ENCODE measurements at regions not wholly inside any gene's neighbourhood (a gene's known extent, or its start where the extent isn't known, plus 50 kb on each side); places are given as distances from the start of the nearest gene placed in this dataset.

DNA sequence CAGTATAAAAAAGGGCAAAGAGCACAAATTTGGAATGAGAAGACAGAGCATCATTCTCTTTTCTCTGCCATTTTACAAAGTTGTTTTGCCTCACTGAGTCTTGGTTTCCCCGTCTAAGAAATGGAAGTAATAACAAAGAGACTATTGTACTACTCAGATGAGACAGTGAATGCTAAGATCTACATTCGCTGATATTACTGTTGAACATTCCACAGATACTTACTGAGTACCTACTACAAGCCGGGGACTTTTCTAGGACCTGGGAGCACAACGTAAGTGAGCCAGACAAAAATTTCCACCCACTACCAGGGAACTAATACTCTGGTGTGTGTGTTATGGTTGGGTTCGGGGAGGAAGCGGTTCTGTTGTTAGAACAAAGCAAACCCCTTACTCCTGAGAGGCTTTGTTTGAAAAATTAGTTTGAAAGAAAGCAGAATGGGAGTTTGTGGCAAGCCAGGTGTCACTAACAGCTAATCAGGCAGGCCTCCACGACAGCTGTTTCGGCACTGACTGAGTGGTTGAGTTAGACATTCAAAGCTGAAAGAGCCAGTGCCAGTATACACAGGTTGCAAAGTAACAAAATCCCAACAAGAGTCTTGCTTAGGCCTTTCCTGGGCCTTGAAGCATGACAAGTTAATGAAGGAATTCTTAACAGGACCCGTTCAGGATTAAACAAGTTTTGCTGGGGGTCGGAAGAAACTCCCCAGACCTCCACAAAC lies 458.3 kb downstream of the EDEM1 start:
- no peaks in the 10 kb centered on the region for H3K79me2 ChIP-seq (ENCODE audit: insufficient read depth, low read length)
- no peak for TF ChIP-seq EZH2phosphoT487 (conservative IDR thresholded peaks at IDR 0.05; ENCODE audit: low read length)
- H3K36me3 ChIP-seq (ENCODE audit: low read length) = no peaks in the 10 kb centered on the region
- no peak overlapping the region for H3K4me3 ChIP-seq (ENCODE audit: insufficient read depth, low read length, poor library complexity, severe bottlenecking)
- H3K4me2 ChIP-seq (ENCODE audit: low read depth, low read length, poor library complexity, severe bottlenecking) = no peak overlapping the region
- no peaks in the 10 kb centered on the region for H3F3A ChIP-seq (ENCODE audit: insufficient read depth)
- no peaks in the 10 kb centered on the region for H3K9me2 ChIP-seq (replicated peaks; ENCODE audit: insufficient read depth, low read length)
- H3K27me3 ChIP-seq (ENCODE audit: low read length) = no peaks in the 10 kb centered on the region
- no peak overlapping the region for H3K27ac ChIP-seq (ENCODE audit: low read depth, low read length)
- no peak overlapping the region for H2AFZ ChIP-seq (ENCODE audit: low read depth, low read length, severe bottlenecking)
- H3K9ac ChIP-seq (ENCODE audit: low read length) = no peak overlapping the region
- no peaks in the 10 kb centered on the region for H4K20me1 ChIP-seq (ENCODE audit: low read depth, low read length)
- no peaks in the 10 kb centered on the region for H3K9me3 ChIP-seq (ENCODE audit: insufficient read depth, low read length)

DNA sequence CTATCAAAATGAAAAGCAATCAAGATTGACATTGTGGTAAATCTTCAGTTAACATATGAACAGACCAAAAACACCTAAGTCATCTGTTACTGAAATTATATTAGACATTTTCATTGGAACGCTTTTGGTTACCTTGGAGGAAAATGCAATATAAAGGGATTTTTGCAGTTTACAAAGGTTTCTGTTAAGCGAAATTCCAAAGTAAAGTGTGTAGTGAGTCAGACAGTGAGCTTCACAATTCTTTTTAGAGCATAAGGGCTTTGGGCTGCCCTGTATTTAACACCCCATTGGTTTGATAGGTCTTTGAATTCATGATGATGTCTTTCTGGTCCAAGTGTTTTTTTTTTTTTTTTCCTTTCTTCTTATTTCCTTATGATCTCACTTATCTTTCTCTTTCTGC lies 462.8 kb downstream of the EDEM1 start:
- H3K27ac ChIP-seq (ENCODE audit: low read depth, low read length) = no peak overlapping the region
- no peaks in the 10 kb centered on the region for H4K20me1 ChIP-seq (ENCODE audit: low read depth, low read length)
- H3K79me2 ChIP-seq (ENCODE audit: insufficient read depth, low read length) = no peaks in the 10 kb centered on the region
- H3K36me3 ChIP-seq (ENCODE audit: low read length) = no peaks in the 10 kb centered on the region
- no peaks in the 10 kb centered on the region for H3F3A ChIP-seq (ENCODE audit: insufficient read depth)
- TF ChIP-seq CTCF (IDR thresholded peaks at IDR 0.05; ENCODE audit: insufficient read depth, low read length, poor library complexity, severe bottlenecking) (no peak), EZH2phosphoT487 (conservative IDR thresholded peaks at IDR 0.05; ENCODE audit: low read length) (no peak)
- no peaks in the 10 kb centered on the region for H3K9me3 ChIP-seq (ENCODE audit: insufficient read depth, low read length)
- no peak overlapping the region for H2AFZ ChIP-seq (ENCODE audit: low read depth, low read length, severe bottlenecking)
- H3K27me3 ChIP-seq (ENCODE audit: low read length) = no peaks in the 10 kb centered on the region
- no peak overlapping the region for H3K4me2 ChIP-seq (ENCODE audit: low read depth, low read length, poor library complexity, severe bottlenecking)
- H3K9ac ChIP-seq (ENCODE audit: low read length) = no peak overlapping the region
- H3K4me3 ChIP-seq (ENCODE audit: insufficient read depth, low read length, poor library complexity, severe bottlenecking) = no peak overlapping the region
- H3K9me2 ChIP-seq (replicated peaks; ENCODE audit: insufficient read depth, low read length) = no peaks in the 10 kb centered on the region

- H3K9me3 ChIP-seq (ENCODE audit: insufficient read depth, low read length) = no peaks in the 10 kb centered on the region
- no peaks in the 10 kb centered on the region for H3K27me3 ChIP-seq (ENCODE audit: low read length)
- no peak overlapping the region for H3K4me2 ChIP-seq (ENCODE audit: low read depth, low read length, poor library complexity, severe bottlenecking)
- H2AFZ ChIP-seq (ENCODE audit: low read depth, low read length, severe bottlenecking) = no peak overlapping the region
- no peaks in the 10 kb centered on the region for H3K79me2 ChIP-seq (ENCODE audit: insufficient read depth, low read length)
- H3F3A ChIP-seq (ENCODE audit: insufficient read depth) = no peaks in the 10 kb centered on the region
- no peak overlapping the region for H3K9ac ChIP-seq (ENCODE audit: low read length)
- H3K4me3 ChIP-seq (ENCODE audit: insufficient read depth, low read length, poor library complexity, severe bottlenecking) = no peak overlapping the region
- no peak overlapping the region for H3K27ac ChIP-seq (ENCODE audit: low read depth, low read length)
- H3K36me3 ChIP-seq (ENCODE audit: low read length) = no peaks in the 10 kb centered on the region
- no peaks in the 10 kb centered on the region for H4K20me1 ChIP-seq (ENCODE audit: low read depth, low read length)
- H3K9me2 ChIP-seq (replicated peaks; ENCODE audit: insufficient read depth, low read length) = no peaks in the 10 kb centered on the region
- no peak for TF ChIP-seq EZH2phosphoT487 (conservative IDR thresholded peaks at IDR 0.05; ENCODE audit: low read length)
- TF ChIP-seq CTCF (IDR thresholded peaks at IDR 0.05; ENCODE audit: insufficient read depth, low read length, poor library complexity, severe bottlenecking) = no peak
Measured at GRCh38 chr3:5651351-5651750, 463.8 kb downstream of the EDEM1 start.

DNA sequence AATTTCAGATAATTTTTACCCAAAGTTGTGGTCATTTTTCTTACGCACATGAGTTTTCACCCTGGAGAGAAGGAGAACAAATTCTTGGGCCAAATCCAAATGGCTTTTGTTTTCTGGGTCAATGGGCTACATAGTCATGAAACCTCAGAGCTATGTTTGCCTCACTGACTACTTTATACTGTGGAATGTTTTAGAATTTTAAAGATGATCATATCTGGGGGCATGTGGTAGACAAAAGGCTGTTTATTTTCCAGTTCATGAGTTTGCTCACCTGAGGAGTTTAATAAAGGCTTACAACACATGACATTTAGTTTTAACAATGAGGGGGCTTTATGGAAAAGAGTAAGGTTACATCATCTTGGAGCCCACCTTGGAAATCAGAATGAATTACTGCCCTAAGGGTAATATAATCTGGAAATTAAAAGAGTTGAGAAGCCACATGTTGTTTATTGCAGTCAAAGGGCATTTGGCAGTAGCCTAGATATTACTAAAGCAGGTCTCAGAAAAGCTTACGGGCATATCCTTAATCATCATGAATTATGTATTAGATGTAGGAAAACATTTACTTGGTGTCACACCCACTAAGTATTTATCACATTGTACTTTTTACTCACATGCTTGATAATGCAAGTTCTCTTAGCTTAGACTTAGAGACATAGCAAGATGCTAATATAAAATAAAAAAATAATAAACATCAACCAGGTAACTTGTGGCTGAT lies 466.1 kb downstream of the EDEM1 start:
- Histone ChIP-seq H3K4me2 (ENCODE audit: low read depth, low read length, poor library complexity, severe bottlenecking) (no peak overlapping the region), H3F3A (ENCODE audit: insufficient read depth) (no peaks in the 10 kb centered on the region), H3K9me2 (replicated peaks; ENCODE audit: insufficient read depth, low read length) (no peaks in the 10 kb centered on the region), H3K9me3 (ENCODE audit: insufficient read depth, low read length) (no peaks in the 10 kb centered on the region), H4K20me1 (ENCODE audit: low read depth, low read length) (no peaks in the 10 kb centered on the region), H3K4me3 (ENCODE audit: insufficient read depth, low read length, poor library complexity, severe bottlenecking) (no peak overlapping the region), H3K27me3 (ENCODE audit: low read length) (no peaks in the 10 kb centered on the region), H3K27ac (ENCODE audit: low read depth, low read length) (no peak overlapping the region), H2AFZ (ENCODE audit: low read depth, low read length, severe bottlenecking) (no peak overlapping the region), H3K9ac (ENCODE audit: low read length) (no peak overlapping the region), H3K79me2 (ENCODE audit: insufficient read depth, low read length) (no peaks in the 10 kb centered on the region), H3K36me3 (ENCODE audit: low read length) (no peaks in the 10 kb centered on the region)
- TF ChIP-seq EZH2phosphoT487 (conservative IDR thresholded peaks at IDR 0.05; ENCODE audit: low read length) (no peak), CTCF (IDR thresholded peaks at IDR 0.05; ENCODE audit: insufficient read depth, low read length, poor library complexity, severe bottlenecking) (no peak)
